HG02623 (cell line): ENCODE measurements at regions not wholly inside any gene's neighbourhood (a gene's known extent, or its start where the extent isn't known, plus 50 kb on each side); places are given as distances from the start of the nearest gene placed in this dataset.
"Not testable (repeated sequence)": the region's sequence is repeated elsewhere in the genome, so short reads cannot be mapped to it uniquely, and the experiment has no call there.

Experiments used
- ATAC-seq: cut with Tn5 transposase; IDR thresholded peaks from one replicate; pipeline ENCODE4 v1.9.1; 2021; ENCODE audit warnings: moderate library complexity; ENCODE audit not compliant: unreplicated experiment

GRCh38 chr13:50618206-50618605 is 225.3 kb downstream of the DLEU7 start:
- no peak for ATAC-seq

- no peak for ATAC-seq
These were observed 217.4 kb downstream of the DLEU7 start for GRCh38 chr13:50626101-50626547.

DNA sequence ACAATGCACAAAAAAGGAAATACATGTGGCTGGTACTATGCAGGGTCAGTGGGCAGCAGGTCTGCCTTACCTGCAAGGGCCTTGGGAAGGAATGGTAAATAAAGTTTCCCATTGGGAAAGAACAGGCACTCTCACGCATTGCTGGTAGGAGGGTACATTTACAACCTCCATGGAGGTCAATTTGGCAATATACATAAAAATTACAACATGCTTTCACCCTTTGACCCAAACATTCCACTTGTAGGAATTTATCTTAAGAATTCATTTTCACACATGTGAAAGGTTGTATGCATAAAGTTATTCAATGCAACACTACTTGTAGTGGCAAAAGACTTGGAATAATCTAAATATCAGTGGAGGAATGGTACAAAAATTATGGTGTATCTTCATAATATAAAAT is 216.4 kb downstream of the DLEU7 start:
- no peak for ATAC-seq

GRCh38 chr13:50628512-50628911 is 215.0 kb downstream of the DLEU7 start:
- not testable (repeated sequence) for ATAC-seq

GRCh38 chr13:50629497-50629896 is 214.0 kb downstream of the DLEU7 start:
- ATAC-seq, result no peak

- no peak for ATAC-seq
These were observed 213.5 kb downstream of the DLEU7 start for GRCh38 chr13:50629966-50630365.

GRCh38 chr13:50631041-50631440 is 212.5 kb downstream of the DLEU7 start:
- no peak for ATAC-seq

- no peak for ATAC-seq
These were observed 209.2 kb downstream of the DLEU7 start for GRCh38 chr13:50634339-50634738.

- ATAC-seq, result peak; percentile 40
These were observed 208.0 kb downstream of the DLEU7 start for GRCh38 chr13:50635504-50635903.

DNA sequence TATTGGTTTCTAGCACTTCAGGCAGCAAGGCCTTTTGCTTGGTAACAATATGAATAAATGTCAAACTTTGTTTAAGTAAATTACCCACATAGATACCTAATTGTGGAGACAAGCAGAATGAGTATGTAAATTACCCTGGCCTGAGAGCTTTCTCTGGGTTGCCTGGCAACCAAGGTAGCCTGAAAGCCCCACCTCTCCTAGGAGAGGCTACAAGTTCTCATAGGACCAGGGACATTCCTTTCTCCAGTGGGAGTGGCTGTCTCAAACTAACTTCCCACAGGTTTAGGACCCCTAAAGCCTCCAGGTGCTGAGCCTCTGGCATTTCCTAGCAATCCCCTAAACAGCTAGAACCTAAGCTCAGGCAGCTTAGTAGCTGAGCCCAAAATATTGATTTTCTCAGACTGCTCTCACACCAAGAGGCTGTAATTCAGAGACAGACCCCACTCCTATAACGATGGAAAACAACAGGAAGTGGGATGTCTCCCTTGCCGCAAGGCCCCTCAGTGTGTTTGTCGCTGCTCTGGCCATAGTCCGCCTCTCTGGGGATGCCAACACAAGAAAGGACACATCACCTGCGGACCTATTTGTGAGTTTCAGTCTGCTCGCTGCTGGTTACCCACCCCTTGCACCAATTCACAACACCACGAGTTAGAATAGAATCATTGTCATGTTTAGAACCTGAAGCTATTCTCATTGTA is 207.3 kb downstream of the DLEU7 start:
- ATAC-seq, result peak; percentile 64

DNA sequence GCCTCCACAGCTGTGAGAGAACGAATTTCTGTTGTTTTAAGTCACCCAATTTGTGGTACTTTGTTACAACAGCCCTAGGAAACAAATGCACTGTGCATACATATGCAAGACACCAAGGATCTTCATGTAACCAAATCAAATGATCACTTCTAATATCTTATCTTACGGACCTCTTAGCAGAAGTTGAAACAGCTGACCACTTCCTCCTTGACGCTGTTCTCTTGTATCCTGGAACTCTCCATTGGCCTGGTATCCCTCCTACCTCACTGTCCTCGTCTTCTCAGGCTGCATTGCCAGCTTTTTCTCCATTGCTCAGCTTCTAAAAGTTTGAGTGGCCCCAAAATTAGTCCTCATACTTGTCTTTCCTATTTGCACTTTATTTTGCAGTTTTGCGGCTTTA is 200.4 kb downstream of the DLEU7 start:
- ATAC-seq, result no peak

- no peak for ATAC-seq
These were observed 199.2 kb downstream of the DLEU7 start for GRCh38 chr13:50644081-50644871.

DNA sequence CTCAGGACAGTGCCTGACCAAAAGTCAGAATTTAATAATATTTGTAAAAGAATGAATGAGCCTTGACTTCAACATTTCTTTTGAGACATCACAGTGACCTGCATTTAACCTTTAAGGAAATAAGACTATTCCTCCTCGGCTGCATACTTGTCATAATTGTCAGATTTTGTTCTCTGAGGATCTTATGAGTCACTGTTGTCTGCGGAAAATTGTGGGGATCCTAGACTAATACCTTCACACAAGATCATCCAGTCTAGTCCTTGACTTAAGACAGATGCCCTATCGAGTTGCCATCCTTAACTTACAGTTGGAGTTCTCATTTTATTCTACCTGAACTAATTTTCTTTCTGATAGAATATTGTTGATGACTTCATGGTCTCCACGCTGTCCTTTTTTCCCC is 198.4 kb downstream of the DLEU7 start:
- no peak for ATAC-seq

DNA sequence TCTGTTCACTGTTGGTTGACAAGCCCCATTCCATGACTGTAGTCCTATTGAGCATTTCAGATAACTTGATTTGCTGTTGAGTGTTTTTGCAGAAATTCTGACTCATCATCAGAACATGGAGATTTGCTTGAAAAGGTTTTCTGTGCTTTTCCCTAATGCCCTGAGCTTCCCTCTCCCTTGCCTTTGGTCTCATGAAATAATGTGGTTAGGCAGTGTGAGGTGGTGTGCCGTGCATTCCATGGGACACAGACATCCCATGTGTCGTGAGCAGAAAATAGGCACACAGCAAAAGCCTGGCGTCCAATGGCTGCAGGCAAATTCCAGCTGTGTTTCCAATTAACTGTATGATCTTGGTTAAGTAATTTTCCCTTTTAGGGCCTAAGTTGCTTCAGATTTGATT is 197.4 kb downstream of the DLEU7 start:
- no peak for ATAC-seq

DNA sequence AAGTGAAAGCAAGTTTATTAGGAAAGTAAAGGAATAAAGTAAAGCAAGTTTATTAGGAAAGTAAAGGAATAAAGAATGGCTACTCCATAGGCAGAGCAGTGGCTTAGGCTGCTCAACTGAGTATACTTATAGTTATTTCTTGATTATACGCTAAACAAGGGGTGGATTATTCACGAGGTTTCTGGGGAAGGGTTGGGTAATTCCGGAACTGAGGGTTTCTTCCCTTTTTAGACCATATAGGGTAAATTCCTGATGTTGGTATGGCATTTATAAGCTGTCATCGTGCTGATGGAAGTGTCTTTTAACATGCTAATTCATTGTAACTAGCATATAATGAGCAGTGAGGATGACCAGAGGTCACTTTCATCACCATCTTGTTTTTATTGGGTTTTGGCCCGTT is 194.3 kb downstream of the DLEU7 start:
- ATAC-seq, result no peak

- no peak for ATAC-seq
These were observed 192.6 kb downstream of the DLEU7 start for GRCh38 chr13:50650592-50651504.

DNA sequence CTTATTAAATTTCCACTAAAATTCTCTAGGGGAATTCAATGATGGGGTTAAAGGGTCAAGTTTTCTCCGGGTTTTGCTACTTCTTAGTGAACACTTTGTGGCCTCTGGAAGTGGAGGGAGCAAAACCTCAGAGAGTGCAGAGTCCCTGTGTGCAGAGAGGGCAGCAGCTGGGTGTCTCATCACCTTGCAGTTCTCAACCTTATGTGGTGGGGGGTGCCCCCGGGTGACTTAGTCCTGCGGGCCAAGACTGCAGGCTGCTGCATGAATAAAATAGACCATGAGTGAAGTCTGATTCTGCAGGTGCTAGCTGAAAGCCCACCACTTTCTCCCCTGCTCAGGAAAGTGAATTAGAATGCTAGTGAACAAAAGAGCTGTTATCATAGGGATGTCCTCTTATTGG is 191.6 kb downstream of the DLEU7 start:
- no peak for ATAC-seq

DNA sequence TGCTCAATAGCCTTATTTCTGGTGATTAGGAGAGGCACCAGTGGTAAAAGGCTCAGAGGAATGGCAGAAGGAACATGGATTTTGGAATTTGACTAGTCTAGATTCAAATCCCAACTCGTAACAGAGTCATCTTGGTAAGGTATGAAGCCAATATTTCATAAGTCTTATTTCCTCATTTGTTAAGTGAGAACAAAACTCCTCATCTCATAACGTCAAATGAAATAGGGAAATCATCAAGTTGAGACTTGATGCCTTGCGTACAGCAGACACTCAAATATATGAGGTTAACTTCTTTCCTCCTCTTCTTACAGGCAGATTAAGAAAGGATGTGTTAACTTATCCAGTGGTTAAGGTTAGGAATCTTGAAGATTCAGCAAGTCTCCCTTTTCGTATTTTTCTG is 189.2 kb downstream of the DLEU7 start:
- ATAC-seq, result no peak

- not testable (repeated sequence) for ATAC-seq
These were observed 181.6 kb downstream of the DLEU7 start for GRCh38 chr13:50661881-50662280.

GRCh38 chr13:50664951-50665350 is 178.5 kb downstream of the DLEU7 start:
- no peak for ATAC-seq

- ATAC-seq, result no peak
These were observed 175.4 kb downstream of the DLEU7 start for GRCh38 chr13:50668049-50668448.
